H9 (cell line): ENCODE measurements at regions not wholly inside any gene's neighbourhood (a gene's known extent, or its start where the extent isn't known, plus 50 kb on each side); places are given as distances from the start of the nearest gene placed in this dataset.

ENCODE experiments used
- DNase-seq: peaks from one replicate; pipeline ENCODE4 v3.0.0-alpha.2; 2017
- H2AFZ ChIP-seq: one replicate; pipeline ENCODE4 v1.6.1; 2013; ENCODE audit warnings: mild to moderate bottlenecking, low read length, control low read depth, moderate library complexity
- H2AK5ac ChIP-seq: 2 replicates; pipeline ENCODE4 v1.6.1; 2013; ENCODE audit warnings: low read length, control low read depth, mixed read lengths; ENCODE audit not compliant: insufficient read length
- H2BK120ac ChIP-seq: one replicate; pipeline ENCODE4 v1.6.1; 2013; ENCODE audit warnings: low read depth, mild to moderate bottlenecking, low read length, control low read depth, inconsistent platforms; ENCODE audit not compliant: poor library complexity, severe bottlenecking
- H2BK12ac ChIP-seq: 2 replicates; pipeline ENCODE4 v1.6.1; 2013; ENCODE audit warnings: low read length, control low read depth, mixed read lengths, low read depth; ENCODE audit not compliant: insufficient read length
- H2BK15ac ChIP-seq: 2 replicates; pipeline ENCODE4 v1.6.1; 2013; ENCODE audit warnings: low read depth, low read length, control low read depth
- H2BK20ac ChIP-seq: one replicate; pipeline ENCODE4 v1.6.1; 2013; ENCODE audit warnings: low read depth, mild to moderate bottlenecking, low read length, control low read depth, inconsistent platforms; ENCODE audit not compliant: poor library complexity, severe bottlenecking
- H2BK5ac ChIP-seq: 2 replicates; pipeline ENCODE4 v1.6.1; 2013; ENCODE audit warnings: low read length, control low read depth, mixed read lengths; ENCODE audit not compliant: insufficient read length
- H3K14ac ChIP-seq: 2 replicates; pipeline ENCODE4 v1.6.1; 2013; ENCODE audit warnings: low read length, control low read depth; ENCODE audit not compliant: insufficient read depth
- H3K18ac ChIP-seq: 2 replicates; pipeline ENCODE4 v1.6.1; 2013; ENCODE audit warnings: low read depth, mild to moderate bottlenecking, mixed read lengths, low read length, control low read depth; ENCODE audit not compliant: insufficient read length
- H3K23ac ChIP-seq: 2 replicates; pipeline ENCODE4 v1.6.1; 2013; ENCODE audit warnings: low read length, control low read depth, mixed read lengths, low read depth; ENCODE audit not compliant: insufficient read length
- H3K23me2 ChIP-seq: 2 replicates; pipeline ENCODE4 v1.6.1; 2013; ENCODE audit warnings: low read depth, mild to moderate bottlenecking, mixed read lengths, low read length, control low read depth; ENCODE audit not compliant: insufficient read length, poor library complexity, severe bottlenecking
- H3K27ac ChIP-seq: 2 replicates; pipeline ENCODE4 v1.5.1; 2013; ENCODE audit warnings: low read length, control low read depth, mixed read lengths, low read depth; ENCODE audit not compliant: insufficient read length
- H3K27me3 ChIP-seq: 2 replicates; pipeline ENCODE4 v1.6.1; 2013; ENCODE audit warnings: low read length, control low read depth, inconsistent platforms; ENCODE audit not compliant: insufficient read depth
- H3K4ac ChIP-seq: 2 replicates; pipeline ENCODE4 v1.6.1; 2013; ENCODE audit warnings: low read depth, mild to moderate bottlenecking, control low read depth, inconsistent platforms, low read length, moderate library complexity
- H3K4me1 ChIP-seq: 2 replicates; pipeline ENCODE4 v1.6.1; 2013; ENCODE audit warnings: low read length, control low read depth, inconsistent platforms; ENCODE audit not compliant: insufficient read depth
- H3K4me2 ChIP-seq: 2 replicates; pipeline ENCODE4 v1.6.1; 2013; ENCODE audit warnings: low read length, control low read depth, mixed read lengths; ENCODE audit not compliant: insufficient read length, insufficient read depth
- H3K56ac ChIP-seq: 2 replicates; pipeline ENCODE4 v1.6.1; 2013; ENCODE audit warnings: low read depth, mild to moderate bottlenecking, mixed read lengths, low read length, control low read depth; ENCODE audit not compliant: insufficient read length
- H3K79me1 ChIP-seq: 2 replicates; pipeline ENCODE4 v1.6.1; 2013; ENCODE audit warnings: low read depth, mild to moderate bottlenecking, moderate library complexity, low read length, control low read depth, inconsistent platforms; ENCODE audit not compliant: insufficient read depth, poor library complexity, severe bottlenecking
- H3K79me2 ChIP-seq: 2 replicates; pipeline ENCODE4 v1.6.1; 2013; ENCODE audit warnings: low read length, control low read depth, inconsistent platforms; ENCODE audit not compliant: insufficient read depth
- H3K9ac ChIP-seq: 2 replicates; pipeline ENCODE4 v1.6.1; 2013; ENCODE audit warnings: low read length, control low read depth, mixed read lengths; ENCODE audit not compliant: insufficient read length; ENCODE audit errors: extremely low read depth
- H3K9me3 ChIP-seq: one replicate; pipeline ENCODE4 v1.6.1; 2013; ENCODE audit warnings: low read depth, low read length, inconsistent platforms; ENCODE audit not compliant: control insufficient read depth
- H3T11ph ChIP-seq: one replicate; pipeline ENCODE4 v1.6.1; 2013; ENCODE audit warnings: mild to moderate bottlenecking, low read length, control low read depth, inconsistent platforms
- H4K20me1 ChIP-seq: one replicate; pipeline ENCODE4 v1.6.1; 2013; ENCODE audit not compliant: control insufficient read depth, insufficient read length, insufficient read depth
- H4K5ac ChIP-seq: 2 replicates; pipeline ENCODE4 v1.6.1; 2013; ENCODE audit warnings: low read depth, mild to moderate bottlenecking, mixed read lengths, low read length, control low read depth; ENCODE audit not compliant: insufficient read length
- H4K8ac ChIP-seq: replicated peaks from 2 replicates; pipeline ENCODE4 v1.6.1; 2013; ENCODE audit warnings: low read length, control low read depth, mixed read lengths, low read depth; ENCODE audit not compliant: insufficient read length
- H4K91ac ChIP-seq: 2 replicates; pipeline ENCODE4 v1.6.1; 2013; ENCODE audit warnings: low read depth, mild to moderate bottlenecking, moderate library complexity, mixed read lengths, low read length, control low read depth; ENCODE audit not compliant: insufficient read length
- H3K27ac Mint-ChIP-seq, 3 experiments: 2 replicates in 2 of 3; 3 replicates in 1 of 3; pipeline ENCODE4 v1.8.0; 2020 to 2021; ENCODE audit warnings: mixed read lengths in 3 of 3, mild to moderate bottlenecking in 1 of 3, moderate library complexity in 1 of 3
- H3K27me3 Mint-ChIP-seq: 2 replicates; pipeline ENCODE4 v1.8.0; 2021; ENCODE audit warnings: low read depth, mild to moderate bottlenecking, moderate library complexity, mixed read lengths
- H3K36me3 Mint-ChIP-seq, 3 experiments: 2 replicates in 2 of 3; 3 replicates in 1 of 3; pipeline ENCODE4 v1.8.0; 2020 to 2021; ENCODE audit warnings: low read depth in 3 of 3, mixed read lengths in 3 of 3; ENCODE audit not compliant: insufficient read depth in 1 of 3
- H3K4me1 Mint-ChIP-seq, 2 experiments: 2 replicates each; pipeline ENCODE4 v1.8.0; 2020; ENCODE audit warnings: mixed read lengths in 2 of 2
- H3K4me3 Mint-ChIP-seq, 2 experiments: 2 replicates in 1 of 2; 3 replicates in 1 of 2; pipeline ENCODE4 v1.8.0; 2020 to 2021; ENCODE audit warnings: mild to moderate bottlenecking in 2 of 2, mixed read lengths in 2 of 2, moderate library complexity in 1 of 2
- H3K9me3 Mint-ChIP-seq, 2 experiments: 2 replicates in 1 of 2; 3 replicates in 1 of 2; pipeline ENCODE4 v1.8.0; 2020; ENCODE audit warnings: mild to moderate bottlenecking in 2 of 2, mixed read lengths in 2 of 2, moderate library complexity in 1 of 2
- WGBS: extraction: QIAGEN DNeasy Blood & Tissue Kit; methylation state at CpG from one replicate; pipeline ENCODE4 v1.1.7; 2013; ENCODE audit warnings: missing lambda C conversion rate, low lambda C conversion rate, mixed read lengths; ENCODE audit not compliant: insufficient read length; ENCODE audit errors: extremely low coverage; 5-methylcytosine and 5-hydroxymethylcytosine counted together
- TF ChIP-seq, protein P1 (sequence below): fragments of 200-600 bp; sonication (generic); conservative IDR thresholded peaks from 3 replicates; pipeline ENCODE4 v1.8.0; 2021; ENCODE audit warnings: antibody characterized with exemption, mild to moderate bottlenecking

DNA sequence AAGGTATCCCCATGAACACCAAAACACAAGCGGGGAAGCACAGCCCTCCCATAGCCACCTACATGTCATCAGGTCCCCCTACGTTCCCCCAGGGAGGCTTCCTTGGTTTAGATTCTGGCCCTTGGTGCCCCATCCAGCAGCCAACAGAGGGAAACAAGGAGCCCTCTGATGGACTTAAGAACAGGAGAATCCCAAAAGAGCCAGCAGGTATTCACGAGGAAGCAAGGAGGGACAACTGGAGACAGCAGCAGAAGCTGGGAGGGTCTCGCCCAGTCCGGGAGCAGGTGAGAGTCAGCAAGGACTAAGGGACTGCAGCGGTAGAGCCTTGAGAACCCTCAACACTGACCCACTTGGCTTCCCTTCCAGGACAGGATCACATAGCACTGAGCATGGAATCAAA lies 58.4 kb upstream of the TOP1 start:
- Mint-ChIP-seq H3K4me3 (no peak overlapping the region), H3K4me1 (peaks cover 16 to 22% of the 10 kb centered on the region in 2 experiments), H3K27ac (no peak overlapping the region; a peak in 1 of 7 replicates), H3K36me3 (no peaks in the 10 kb centered on the region), H3K9me3 (no peaks in the 10 kb centered on the region), H3K27me3 (peaks cover 13% of the 10 kb centered on the region)
- Histone ChIP-seq H3K27ac (no peak overlapping the region), H3K23ac (no peak overlapping the region), H3K23me2 (no peaks in the 10 kb centered on the region), H2BK120ac (no peak overlapping the region), H2BK20ac (no peak overlapping the region), H3K9ac (no peak overlapping the region), H3T11ph (no peak overlapping the region), H3K14ac (no peak overlapping the region), H3K4me1 (no peaks in the 10 kb centered on the region; the same call in 1 of the 2 replicates), H2BK15ac (no peak overlapping the region), H3K4ac (no peak overlapping the region), H3K79me1 (no peaks in the 10 kb centered on the region), H3K4me2 (no peak overlapping the region), H4K91ac (no peak overlapping the region), H4K8ac (no peak overlapping the region), H3K56ac (no peak overlapping the region), H3K9me3 (no peaks in the 10 kb centered on the region), H3K18ac (no peak overlapping the region), H2BK12ac (no peak overlapping the region), H4K5ac (no peak overlapping the region), H2BK5ac (no peak overlapping the region), H3K27me3 (no peaks in the 10 kb centered on the region), H3K79me2 (no peaks in the 10 kb centered on the region), H4K20me1 (peaks cover 4% of the 10 kb centered on the region), H2AK5ac (no peak overlapping the region), H2AFZ (no peak overlapping the region)
- WGBS = no CpG with 5 or more reads among the region's 6 CpGs
- TF ChIP-seq, protein P1, sequence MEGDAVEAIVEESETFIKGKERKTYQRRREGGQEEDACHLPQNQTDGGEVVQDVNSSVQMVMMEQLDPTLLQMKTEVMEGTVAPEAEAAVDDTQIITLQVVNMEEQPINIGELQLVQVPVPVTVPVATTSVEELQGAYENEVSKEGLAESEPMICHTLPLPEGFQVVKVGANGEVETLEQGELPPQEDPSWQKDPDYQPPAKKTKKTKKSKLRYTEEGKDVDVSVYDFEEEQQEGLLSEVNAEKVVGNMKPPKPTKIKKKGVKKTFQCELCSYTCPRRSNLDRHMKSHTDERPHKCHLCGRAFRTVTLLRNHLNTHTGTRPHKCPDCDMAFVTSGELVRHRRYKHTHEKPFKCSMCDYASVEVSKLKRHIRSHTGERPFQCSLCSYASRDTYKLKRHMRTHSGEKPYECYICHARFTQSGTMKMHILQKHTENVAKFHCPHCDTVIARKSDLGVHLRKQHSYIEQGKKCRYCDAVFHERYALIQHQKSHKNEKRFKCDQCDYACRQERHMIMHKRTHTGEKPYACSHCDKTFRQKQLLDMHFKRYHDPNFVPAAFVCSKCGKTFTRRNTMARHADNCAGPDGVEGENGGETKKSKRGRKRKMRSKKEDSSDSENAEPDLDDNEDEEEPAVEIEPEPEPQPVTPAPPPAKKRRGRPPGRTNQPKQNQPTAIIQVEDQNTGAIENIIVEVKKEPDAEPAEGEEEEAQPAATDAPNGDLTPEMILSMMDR = peak; percentile 53; the same call in 2 of the 3 replicates
- DNase-seq = peak; percentile 69
